PFSK-1 (cell line): ENCODE measurements at regions not wholly inside any gene's neighbourhood (a gene's known extent, or its start where the extent isn't known, plus 50 kb on each side); places are given as distances from the start of the nearest gene placed in this dataset.

Experiments used
- POLR2AphosphoS5 ChIP-seq: IDR thresholded peaks from 2 replicates; pipeline ENCODE4 v1.6.1; 2012; ENCODE audit warnings: low read depth, mild to moderate bottlenecking, control low read depth, low read length, moderate library complexity
- REST ChIP-seq, 2 experiments: IDR thresholded peaks; 2 replicates each; pipeline versions ENCODE4 v1.6.1 to v1.8.0; 2011 to 2012; ENCODE audit warnings: low read depth in 2 of 2, low read length in 2 of 2, control low read depth in 1 of 2, inconsistent platforms in 1 of 2, mild to moderate bottlenecking in 1 of 2, moderate library complexity in 1 of 2; ENCODE audit not compliant: insufficient read depth in 1 of 2
- SIN3A ChIP-seq: IDR thresholded peaks from 2 replicates; pipeline ENCODE4 v1.6.1; 2012; ENCODE audit warnings: mild to moderate bottlenecking, low read length, moderate library complexity, borderline replicate concordance; ENCODE audit not compliant: insufficient read depth
- TAF1 ChIP-seq: IDR thresholded peaks from 2 replicates; pipeline ENCODE4 v1.6.1; 2012; ENCODE audit warnings: low read length, control low read depth, borderline replicate concordance; ENCODE audit not compliant: insufficient read depth

- TF ChIP-seq POLR2AphosphoS5 (no peak), SIN3A (no peak), TAF1 (no peak), REST (IDR thresholded peaks at IDR 0.05; ENCODE audit: insufficient read depth in 1 of 2, low read depth in 2 of 2, low read length in 2 of 2) (no peak)
Measured at GRCh38 chr4:156472624-156473023, 499.0 kb downstream of the PDGFC start.
